Stimulated activated CD4-positive, alpha-beta T cell treated with anti-CD3 and anti-CD28 coated beads, TNF-alpha, amount 100 ng/mL, for 48 hours (primary cell): ENCODE measurements at regions not wholly inside any gene's neighbourhood (a gene's known extent, or its start where the extent isn't known, plus 50 kb on each side); places are given as distances from the start of the nearest gene placed in this dataset.
"Not testable (repeated sequence)": the region's sequence is repeated elsewhere in the genome, so short reads cannot be mapped to it uniquely, and the experiment has no call there.

ENCODE experiments used
- DNase-seq, 3 donors: peaks; one replicate each; pipeline ENCODE4 v3.0.0-alpha.2; 2020; ENCODE audit warnings: low read depth in 3 of 3

GRCh38 chr2:193868132-193868531 lies 1673.4 kb upstream of the TMEFF2 start:
- DNase-seq: no peak

GRCh38 chr2:193867454-193867853 lies 1672.7 kb upstream of the TMEFF2 start:
- DNase-seq: no peak

GRCh38 chr2:193861557-193861956 lies 1666.8 kb upstream of the TMEFF2 start:
- no peak for DNase-seq

GRCh38 chr2:193847991-193848390 lies 1653.3 kb upstream of the TMEFF2 start:
- DNase-seq: no peak

GRCh38 chr2:193847130-193847529 lies 1652.4 kb upstream of the TMEFF2 start:
- DNase-seq: no peak

GRCh38 chr2:193845604-193846003 lies 1650.9 kb upstream of the TMEFF2 start:
- no peak for DNase-seq

GRCh38 chr2:193843675-193844074 lies 1648.9 kb upstream of the TMEFF2 start:
- no peak for DNase-seq

GRCh38 chr2:193841384-193842150 lies 1646.8 kb upstream of the TMEFF2 start:
- no peak for DNase-seq

- DNase-seq: no peak
Measured at GRCh38 chr2:193837111-193837738, 1642.5 kb upstream of the TMEFF2 start.

- DNase-seq: not testable (repeated sequence)
Measured at GRCh38 chr2:193836424-193837006, 1641.8 kb upstream of the TMEFF2 start.

GRCh38 chr2:193833895-193834294 lies 1639.2 kb upstream of the TMEFF2 start:
- not testable (repeated sequence) for DNase-seq

GRCh38 chr2:193824474-193824873 lies 1629.7 kb upstream of the TMEFF2 start:
- DNase-seq: no peak

- no peak for DNase-seq
Measured at GRCh38 chr2:193818801-193819499, 1624.2 kb upstream of the TMEFF2 start.

- DNase-seq: no peak
Measured at GRCh38 chr2:193816008-193816407, 1621.3 kb upstream of the TMEFF2 start.

GRCh38 chr2:193810533-193810932 lies 1615.8 kb upstream of the TMEFF2 start:
- no peak for DNase-seq

- no peak for DNase-seq
Measured at GRCh38 chr2:193808877-193809276, 1614.1 kb upstream of the TMEFF2 start.

GRCh38 chr2:193806088-193806774 lies 1611.5 kb upstream of the TMEFF2 start:
- no peak for DNase-seq

- DNase-seq: no peak
Measured at GRCh38 chr2:193796847-193797246, 1602.1 kb upstream of the TMEFF2 start.

GRCh38 chr2:193793914-193794313 lies 1599.2 kb upstream of the TMEFF2 start:
- DNase-seq: no peak

GRCh38 chr2:193783681-193784080 lies 1588.9 kb upstream of the TMEFF2 start:
- no peak for DNase-seq

- no peak for DNase-seq
Measured at GRCh38 chr2:193778293-193778692, 1583.6 kb upstream of the TMEFF2 start.

GRCh38 chr2:193776988-193777387 lies 1582.3 kb upstream of the TMEFF2 start:
- no peak for DNase-seq
